ENCODE measurements at regions not wholly inside any gene's neighbourhood (a gene's known extent, or its start where the extent isn't known, plus 50 kb on each side); places are given as distances from the start of the nearest gene placed in this dataset.
"Not testable (repeated sequence)": the region's sequence is repeated elsewhere in the genome, so short reads cannot be mapped to it uniquely, and the experiment has no call there.

DNA sequence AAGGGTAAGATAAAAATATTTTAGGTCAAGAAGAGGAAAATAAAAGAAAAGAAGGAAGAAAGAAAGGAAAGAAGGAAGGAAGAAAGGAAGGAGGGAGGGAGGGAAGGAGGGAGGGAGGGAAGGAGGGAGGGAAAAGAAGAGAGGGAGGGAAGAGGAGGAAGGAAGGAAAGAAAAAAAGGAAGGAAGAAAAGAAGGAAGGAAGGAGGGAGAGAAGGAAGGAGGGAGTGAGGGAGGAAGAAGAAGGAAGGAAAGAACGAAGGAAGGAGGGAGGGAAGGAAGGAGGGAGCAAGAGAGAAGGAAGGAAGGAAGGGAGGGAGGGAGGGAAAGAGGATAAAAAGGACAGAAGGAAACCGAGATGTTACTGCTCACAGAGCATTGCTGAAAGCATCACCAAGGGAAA is 209.5 kb upstream of the PITRM1 start:
- Mint-ChIP-seq H3K27ac (no peak overlapping the region), H3K4me3 (no peak overlapping the region), H3K9me3 (peaks cover 3 to 19% (median 19%) of the 10 kb centered on the region in 3 donors), H3K4me1 (no peaks in the 10 kb centered on the region), H3K36me3 (peaks cover 5% of the 10 kb centered on the region), H3K27me3 (peaks cover 1% of the 10 kb centered on the region)

DNA sequence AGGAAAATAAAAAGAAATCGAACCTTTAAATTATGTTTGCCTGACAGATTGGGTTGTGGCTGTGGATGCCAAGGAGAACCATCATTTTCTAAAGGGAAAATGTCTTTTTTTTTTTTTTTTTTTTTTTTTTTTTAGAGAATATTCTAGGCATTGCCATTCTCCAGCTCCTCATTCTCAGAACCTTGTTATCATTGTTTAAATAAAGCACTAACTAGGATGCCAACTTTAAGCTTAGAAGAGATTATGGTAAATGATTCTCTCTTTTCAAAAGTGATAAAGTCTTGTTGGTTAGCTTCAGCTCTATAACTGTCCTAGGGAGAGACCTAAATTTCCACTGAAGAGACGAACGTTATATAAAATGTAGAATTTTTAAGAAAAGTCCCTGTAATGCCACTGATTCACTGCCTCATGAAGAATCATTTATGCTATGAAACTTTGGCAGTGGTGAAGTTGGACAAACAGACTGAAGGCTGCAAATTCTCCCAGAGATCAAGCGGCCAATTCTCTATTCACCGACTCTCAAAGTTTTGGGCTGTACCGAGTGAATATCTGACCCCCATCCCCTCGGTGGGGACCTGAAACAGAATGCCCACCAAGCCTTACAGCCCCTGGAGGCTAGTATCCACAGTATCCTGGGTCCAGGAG is 207.9 kb upstream of the PITRM1 start:
- Mint-ChIP-seq H3K4me3 (no peak overlapping the region), H3K27ac (no peak overlapping the region), H3K27me3 (peaks cover 4% of the 10 kb centered on the region), H3K4me1 (no peaks in the 10 kb centered on the region), H3K36me3 (peaks cover 5% of the 10 kb centered on the region), H3K9me3 (peaks cover 2 to 19% (median 17%) of the 10 kb centered on the region in 3 donors)

DNA sequence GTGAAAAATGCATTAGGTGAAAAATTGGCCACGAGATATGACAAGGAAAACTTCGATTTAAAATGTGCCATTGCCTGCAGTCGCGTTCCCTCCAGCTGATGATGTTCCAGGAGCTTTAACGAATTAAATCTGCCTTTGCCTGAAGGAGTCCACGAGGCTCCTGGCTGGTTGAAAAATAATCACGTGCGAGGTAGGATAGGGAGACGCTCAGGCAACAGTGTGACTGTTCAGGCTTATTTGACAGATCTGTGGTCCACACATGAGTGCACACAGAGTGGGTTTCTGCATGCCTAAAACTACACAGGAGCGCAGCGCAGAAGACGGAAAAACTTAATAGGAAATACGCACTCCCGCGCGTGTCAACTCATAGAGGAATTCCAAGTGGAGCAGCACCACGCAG is 204.0 kb upstream of the PITRM1 start:
- H3K9me3 Mint-ChIP-seq, result peaks cover 0 to 7% (median 6%) of the 10 kb centered on the region in 3 donors
- H3K36me3 Mint-ChIP-seq, result peaks cover 2% of the 10 kb centered on the region
- H3K4me1 Mint-ChIP-seq, result no peaks in the 10 kb centered on the region
- peaks cover 3% of the 10 kb centered on the region for H3K27me3 Mint-ChIP-seq
- no peak overlapping the region for H3K27ac Mint-ChIP-seq
- no peak overlapping the region for H3K4me3 Mint-ChIP-seq

DNA sequence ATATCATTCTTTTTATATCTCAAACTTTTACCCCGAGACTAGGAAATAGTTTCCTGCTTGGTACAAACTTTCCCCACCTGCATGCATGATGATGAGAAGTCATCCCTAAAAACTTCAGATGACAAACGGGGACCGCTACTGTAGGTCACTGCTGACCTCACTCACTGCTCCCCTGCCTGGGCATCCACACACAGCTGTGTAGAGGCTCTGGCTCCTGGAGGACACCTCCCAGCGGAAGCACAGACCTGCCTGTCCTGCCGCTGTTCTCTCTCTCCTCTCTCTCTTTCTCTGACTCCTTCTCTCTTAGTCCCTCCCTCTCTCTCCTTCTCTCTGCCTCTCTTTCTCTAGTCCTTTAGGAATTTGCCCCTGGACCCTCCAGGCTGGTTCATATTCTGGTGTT is 202.9 kb upstream of the PITRM1 start:
- Mint-ChIP-seq H3K4me1 (no peaks in the 10 kb centered on the region), H3K36me3 (no peaks in the 10 kb centered on the region), H3K9me3 (peaks cover 0 to 6% (median 4%) of the 10 kb centered on the region in 3 donors), H3K27me3 (peaks cover 3% of the 10 kb centered on the region), H3K4me3 (no peak overlapping the region), H3K27ac (no peak overlapping the region)

DNA sequence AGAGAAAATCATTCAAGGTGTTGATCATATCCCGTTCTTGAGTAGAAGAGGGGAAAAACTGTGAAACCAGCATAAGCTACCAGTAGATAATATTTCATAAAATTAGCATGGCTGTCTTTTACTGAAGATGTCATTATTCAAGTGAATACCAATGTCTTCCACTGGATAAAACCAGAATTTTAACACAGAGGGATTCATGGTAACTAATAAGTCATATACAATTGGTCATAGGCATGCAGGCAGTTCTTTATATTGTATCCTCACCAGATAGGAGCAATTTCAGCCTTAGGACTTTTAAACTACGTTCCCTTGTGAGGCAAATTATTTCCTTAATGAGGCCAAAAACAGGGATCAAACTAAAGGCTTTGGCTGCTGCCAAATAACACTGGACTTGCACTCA is 202.3 kb upstream of the PITRM1 start:
- no peak overlapping the region for H3K27ac Mint-ChIP-seq

DNA sequence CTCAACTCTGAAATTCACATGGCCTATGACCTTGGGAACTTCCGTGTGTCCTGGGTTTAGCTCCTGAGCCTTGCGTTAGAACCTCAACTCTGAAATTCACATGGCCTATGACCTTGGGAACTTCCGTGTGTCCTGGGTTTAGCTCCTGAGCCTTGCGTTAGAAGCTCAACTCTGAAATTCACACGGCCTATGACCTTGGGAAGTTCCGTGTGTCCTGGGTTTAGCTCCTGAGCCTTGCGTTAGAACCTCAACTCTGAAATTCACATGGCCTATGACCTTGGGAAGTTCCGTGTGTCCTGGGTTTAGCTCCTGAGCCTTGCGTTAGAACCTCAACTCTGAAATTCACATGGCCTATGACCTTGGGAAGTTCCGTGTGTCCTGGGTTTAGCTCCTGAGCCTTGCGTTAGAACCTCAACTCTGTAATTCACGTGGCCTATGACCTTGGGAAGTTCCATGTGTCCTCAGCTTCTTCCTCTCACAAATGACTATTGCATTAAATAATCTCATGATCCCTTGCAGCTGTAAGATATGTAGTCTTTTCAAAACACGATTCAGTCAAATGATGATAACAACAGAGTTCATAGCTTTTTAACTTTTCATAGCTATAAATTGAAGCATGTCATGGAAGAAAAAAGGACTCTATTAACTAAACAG is 200.9 kb upstream of the PITRM1 start:
- H3K27ac Mint-ChIP-seq, H3K27me3 Mint-ChIP-seq: not testable (repeated sequence)

More for the DNA sequence above, 202.3 kb upstream of the PITRM1 start:
- Mint-ChIP-seq H3K4me1 (no peaks in the 10 kb centered on the region), H3K27me3 (peaks cover 3% of the 10 kb centered on the region), H3K4me3 (no peak overlapping the region), H3K9me3 (peaks cover 0 to 4% (median 4%) of the 10 kb centered on the region in 3 donors), H3K36me3 (no peaks in the 10 kb centered on the region)

DNA sequence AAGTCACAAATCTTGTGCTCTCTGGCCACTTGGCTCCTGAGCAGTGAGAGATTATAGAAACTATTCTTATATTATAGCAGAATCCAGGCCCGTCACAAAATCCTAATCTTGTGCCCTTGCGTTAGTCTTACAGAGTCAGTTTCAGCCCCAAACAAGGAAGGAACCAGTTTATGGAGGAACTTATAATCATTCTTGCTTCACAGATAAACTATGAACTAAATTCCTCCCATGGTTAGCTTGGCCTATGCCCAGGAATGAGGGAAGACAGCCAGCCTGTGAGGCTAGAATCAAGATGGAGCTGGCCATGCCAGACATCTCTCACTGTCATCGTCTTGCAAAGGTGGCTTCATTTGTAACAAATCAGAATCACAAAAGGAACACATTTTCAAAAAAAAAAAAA is 199.7 kb upstream of the PITRM1 start:
- H3K4me3 Mint-ChIP-seq, result no peak overlapping the region
- H3K27ac Mint-ChIP-seq, result no peak overlapping the region
- H3K36me3 Mint-ChIP-seq, result no peaks in the 10 kb centered on the region

More for the DNA sequence above, 200.9 kb upstream of the PITRM1 start:
- not testable (repeated sequence) for H3K9me3 Mint-ChIP-seq, H3K4me3 Mint-ChIP-seq, H3K36me3 Mint-ChIP-seq, H3K4me1 Mint-ChIP-seq

DNA sequence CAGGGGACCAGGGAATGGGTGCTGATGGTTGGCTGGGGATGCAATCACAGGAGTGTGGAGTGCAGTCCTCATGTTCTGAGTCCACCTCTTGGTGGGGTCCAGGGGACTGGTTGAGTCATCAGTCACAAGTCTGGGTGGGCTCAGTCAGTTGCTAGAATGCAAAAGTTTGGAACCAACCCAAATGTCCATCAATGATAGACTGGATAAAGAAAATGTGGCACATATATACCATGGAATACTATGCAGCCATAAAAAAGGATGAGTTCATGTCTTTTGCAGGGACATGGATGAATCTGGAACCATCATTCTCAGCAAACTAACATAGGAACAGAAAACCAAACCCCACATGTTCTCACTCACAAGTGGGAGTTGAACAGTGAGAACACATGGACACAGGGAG is 199.0 kb upstream of the PITRM1 start:
- H3K4me3 Mint-ChIP-seq, H3K4me1 Mint-ChIP-seq, H3K27ac Mint-ChIP-seq, H3K36me3 Mint-ChIP-seq, H3K9me3 Mint-ChIP-seq, H3K27me3 Mint-ChIP-seq: not testable (repeated sequence)

More for the DNA sequence above, 199.7 kb upstream of the PITRM1 start:
- Mint-ChIP-seq H3K4me1 (no peaks in the 10 kb centered on the region), H3K9me3 (peaks cover 0 to 1% (median 0%) of the 10 kb centered on the region in 3 donors), H3K27me3 (peaks cover 3% of the 10 kb centered on the region)

DNA sequence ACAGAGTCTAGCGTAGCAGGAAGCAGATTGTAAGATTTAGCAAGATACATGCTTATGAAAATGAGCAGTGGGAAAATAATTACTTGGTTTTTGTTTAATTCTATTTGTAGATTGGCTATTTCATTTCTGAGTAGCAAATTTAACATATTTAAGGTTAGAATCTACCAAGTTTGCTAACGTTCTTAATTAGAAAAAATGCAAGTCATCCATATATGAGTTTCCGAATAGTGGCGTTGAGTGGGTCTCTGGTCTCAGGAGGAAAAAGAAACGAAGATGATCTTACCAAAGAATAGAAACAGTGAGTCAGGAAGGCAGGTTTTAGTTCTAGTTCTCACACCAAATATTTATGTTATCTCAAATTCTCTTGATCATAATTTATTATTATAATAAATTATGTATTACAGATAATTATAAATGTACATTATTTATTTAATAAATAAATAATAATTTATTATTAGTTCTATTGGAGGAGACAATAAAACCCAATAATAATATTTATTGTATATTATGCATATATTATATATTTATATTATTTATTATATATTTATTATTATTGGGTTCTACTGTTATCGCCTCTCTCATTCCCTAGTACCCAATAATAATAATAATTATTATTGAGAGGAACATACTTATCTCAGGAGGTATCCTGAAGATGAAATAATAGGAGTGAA is 194.3 kb upstream of the PITRM1 start:
- peaks cover 2% of the 10 kb centered on the region for H3K27me3 Mint-ChIP-seq
- no peaks in the 10 kb centered on the region for H3K4me1 Mint-ChIP-seq
- H3K4me3 Mint-ChIP-seq, result no peak overlapping the region
- no peak overlapping the region for H3K27ac Mint-ChIP-seq
- peaks cover 3 to 8% (median 4%) of the 10 kb centered on the region in 3 donors for H3K9me3 Mint-ChIP-seq
- H3K36me3 Mint-ChIP-seq, result no peaks in the 10 kb centered on the region

DNA sequence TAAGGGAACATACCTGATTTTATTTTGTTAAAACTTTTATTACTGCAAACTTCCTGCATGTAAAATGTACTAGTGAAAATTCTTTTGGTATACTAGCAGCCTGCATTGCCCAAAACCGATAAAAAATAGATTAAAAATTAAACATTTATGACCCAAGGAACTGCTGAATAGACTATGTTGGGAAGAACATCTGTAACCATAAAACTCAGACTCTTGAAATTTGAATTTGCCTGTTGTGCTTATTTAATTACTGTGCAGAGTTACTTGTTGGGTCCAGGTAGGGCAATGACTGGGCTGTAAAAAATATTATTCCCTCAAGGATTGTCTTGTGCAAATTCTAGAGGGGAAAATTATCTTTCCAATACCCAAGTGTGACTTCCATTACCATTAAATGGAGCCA is 193.5 kb upstream of the PITRM1 start:
- Mint-ChIP-seq H3K4me3 (no peak overlapping the region), H3K36me3 (no peaks in the 10 kb centered on the region), H3K9me3 (peaks cover 7 to 12% (median 9%) of the 10 kb centered on the region in 3 donors), H3K27ac (no peak overlapping the region), H3K4me1 (no peaks in the 10 kb centered on the region), H3K27me3 (peaks cover 2% of the 10 kb centered on the region)

DNA sequence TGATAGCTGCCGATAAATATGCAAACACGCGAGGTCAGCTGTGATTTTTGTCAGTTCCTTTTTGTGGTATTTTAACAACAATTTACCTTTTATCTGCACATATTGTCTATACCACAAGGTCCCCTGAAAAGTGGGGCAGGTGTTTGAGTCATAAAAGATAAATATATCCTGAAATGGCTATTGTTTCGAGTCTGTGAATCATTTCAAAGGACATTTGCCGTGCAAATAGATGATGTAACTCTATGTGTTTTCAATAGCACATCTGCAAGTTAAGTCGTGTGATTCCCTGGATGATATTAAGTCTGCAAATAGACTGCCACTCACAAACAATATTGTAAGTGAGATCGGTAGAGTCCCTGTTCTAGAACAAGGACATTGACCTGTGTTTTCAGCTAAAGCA is 193.0 kb upstream of the PITRM1 start:
- Mint-ChIP-seq H3K4me1 (no peaks in the 10 kb centered on the region), H3K27me3 (peaks cover 2% of the 10 kb centered on the region), H3K27ac (no peak overlapping the region)

DNA sequence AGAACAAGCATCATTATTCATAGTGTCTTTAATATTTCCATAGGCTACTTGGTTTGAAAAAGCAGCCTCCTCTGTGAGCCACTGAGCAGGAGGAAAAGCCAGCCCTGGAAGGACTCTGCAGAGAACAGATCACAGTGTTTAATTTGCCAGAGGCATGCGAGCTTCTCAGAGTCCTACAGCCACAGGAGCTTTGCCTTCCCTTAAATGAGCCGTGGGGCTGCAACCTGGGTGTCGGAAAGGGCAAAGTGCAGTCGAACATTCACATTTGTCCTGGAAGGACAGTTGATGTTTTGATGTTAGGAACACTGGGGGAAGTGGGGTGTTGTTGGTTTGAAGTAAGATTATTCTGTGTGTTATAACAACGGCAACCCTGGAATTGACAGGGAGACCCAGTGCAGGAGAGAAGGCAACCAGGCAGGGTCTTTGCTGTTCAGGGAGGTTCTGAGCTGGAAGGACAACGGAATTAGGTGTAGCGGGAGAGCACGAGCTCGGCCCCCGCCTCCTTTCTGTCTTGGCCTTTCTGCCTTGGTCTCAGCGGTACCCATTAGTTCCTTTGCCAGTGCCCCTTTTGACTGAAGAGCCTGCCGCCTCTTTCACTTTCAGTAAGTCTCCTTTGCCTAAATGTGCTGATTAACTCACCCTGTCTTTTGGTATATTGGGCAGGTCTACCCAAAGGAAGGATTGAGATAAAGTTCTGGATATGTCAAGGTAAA is 192.3 kb upstream of the PITRM1 start:
- Mint-ChIP-seq H3K9me3 (peaks cover 10 to 17% (median 15%) of the 10 kb centered on the region in 3 donors), H3K27me3 (peaks cover 2% of the 10 kb centered on the region), H3K36me3 (no peaks in the 10 kb centered on the region), H3K4me1 (no peaks in the 10 kb centered on the region), H3K4me3 (no peak overlapping the region), H3K27ac (no peak overlapping the region)

More for the DNA sequence above, 193.0 kb upstream of the PITRM1 start:
- no peaks in the 10 kb centered on the region for H3K36me3 Mint-ChIP-seq
- no peak overlapping the region for H3K4me3 Mint-ChIP-seq
- peaks cover 10 to 16% (median 13%) of the 10 kb centered on the region in 3 donors for H3K9me3 Mint-ChIP-seq

DNA sequence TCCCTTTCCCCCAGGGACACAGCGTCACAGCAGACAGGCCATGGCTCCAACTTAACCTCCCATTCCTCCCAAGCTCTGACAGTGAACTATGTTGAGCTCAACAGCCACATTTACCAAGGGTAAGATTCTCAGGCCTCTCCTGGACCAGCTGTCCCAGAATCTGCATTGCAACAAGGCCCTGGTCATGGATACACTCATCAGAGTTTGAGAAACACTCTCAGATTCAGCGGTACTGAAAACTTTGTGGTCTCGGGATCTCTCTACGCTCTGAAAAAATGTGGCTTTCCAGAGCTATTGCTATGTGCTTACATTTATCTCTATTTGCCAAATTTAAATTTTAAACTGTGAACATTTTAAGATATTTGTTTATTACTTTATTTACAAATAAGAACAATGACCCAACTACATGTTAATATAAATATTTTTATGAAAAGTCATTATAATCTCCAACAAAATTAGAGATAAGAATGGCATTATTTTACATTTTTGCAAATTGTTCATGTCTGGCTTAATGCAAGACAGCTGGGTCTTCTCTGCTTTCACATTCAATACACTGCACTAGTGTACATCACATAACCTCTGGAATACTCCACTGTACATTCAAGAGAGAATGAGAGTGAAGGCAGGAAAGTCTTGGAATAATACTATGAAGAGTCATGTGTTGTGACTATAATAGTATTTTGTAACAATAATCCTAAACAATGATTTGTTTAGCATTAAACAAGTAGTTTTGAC is 190.9 kb upstream of the PITRM1 start:
- peaks cover 3% of the 10 kb centered on the region for H3K27me3 Mint-ChIP-seq
- no peak overlapping the region for H3K27ac Mint-ChIP-seq
- H3K36me3 Mint-ChIP-seq, result no peaks in the 10 kb centered on the region
- no peaks in the 10 kb centered on the region for H3K4me1 Mint-ChIP-seq
- no peak overlapping the region for H3K4me3 Mint-ChIP-seq
- H3K9me3 Mint-ChIP-seq, result peaks cover 11 to 24% (median 17%) of the 10 kb centered on the region in 3 donors

DNA sequence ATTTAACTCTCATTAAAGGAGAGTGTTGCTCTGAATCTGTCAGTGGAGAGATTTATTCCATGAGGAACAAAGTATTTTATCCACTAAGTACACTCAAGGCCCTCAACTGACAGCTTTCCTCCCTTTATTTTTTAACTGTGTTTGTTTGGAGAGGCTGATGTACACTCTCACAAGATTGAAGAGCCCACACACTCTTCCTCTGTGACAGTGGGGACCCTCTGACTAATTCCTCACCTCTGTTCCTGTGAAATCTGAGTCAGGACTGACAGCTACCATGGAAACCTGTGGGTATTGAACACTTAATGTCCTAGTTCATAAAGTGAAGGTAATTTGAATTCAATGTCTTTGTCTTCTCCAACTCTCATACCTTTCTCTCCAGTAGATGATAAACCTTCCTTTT is 189.8 kb upstream of the PITRM1 start:
- Mint-ChIP-seq H3K4me3 (no peak overlapping the region), H3K9me3 (peaks cover 13 to 24% (median 20%) of the 10 kb centered on the region in 3 donors)

More for the DNA sequence above, 189.8 kb upstream of the PITRM1 start:
- Mint-ChIP-seq H3K27me3 (peaks cover 6% of the 10 kb centered on the region), H3K36me3 (peaks cover 4% of the 10 kb centered on the region), H3K4me1 (peaks cover 0 to 3% (median 0%) of the 10 kb centered on the region in 3 donors), H3K27ac (no peak overlapping the region)
